Keratinocyte (primary cell): ENCODE measurements at regions not wholly inside any gene's neighbourhood (a gene's known extent, or its start where the extent isn't known, plus 50 kb on each side); places are given as distances from the start of the nearest gene placed in this dataset.

Experiments used
- DNase-seq: peaks from one replicate; pipeline ENCODE4 v3.0.0-alpha.2; 2011; ENCODE audit warnings: low read depth, missing footprints, low spot score
- FAIRE-seq: peaks from 2 replicates; lab custom pipeline; 2011; peaks lifted over from hg19 to GRCh38; lab: Jason Lieb, UNC
- H2AFZ ChIP-seq: 2 replicates; pipeline ENCODE4 v1.6.0; 2012; ENCODE audit warnings: low read length, control low read depth, inconsistent platforms; ENCODE audit not compliant: control insufficient read depth
- H3K27ac ChIP-seq: 2 replicates; pipeline ENCODE4 v1.5.1; 2011; ENCODE audit warnings: low read length; ENCODE audit not compliant: control insufficient read depth, insufficient read depth
- H3K27me3 ChIP-seq: 3 replicates; pipeline ENCODE4 v1.6.0; 2011; ENCODE audit warnings: low read length; ENCODE audit not compliant: control insufficient read depth, insufficient read depth; ENCODE audit errors: extremely low read depth
- H3K36me3 ChIP-seq, 2 experiments: 2 replicates in 1 of 2; 3 replicates in 1 of 2; pipeline ENCODE4 v1.5.1; 2011; ENCODE audit warnings: low read length in 2 of 2, mild to moderate bottlenecking in 1 of 2; ENCODE audit not compliant: control insufficient read depth in 2 of 2, insufficient read depth in 2 of 2; ENCODE audit errors: extremely low read depth in 1 of 2
- H3K4me1 ChIP-seq: 3 replicates; pipeline ENCODE4 v1.5.1; 2011; ENCODE audit warnings: low read length; ENCODE audit not compliant: control insufficient read depth, insufficient read depth; ENCODE audit errors: extremely low read depth
- H3K4me2 ChIP-seq: 3 replicates; pipeline ENCODE4 v1.6.0; 2011; ENCODE audit warnings: low read depth, low read length; ENCODE audit not compliant: control insufficient read depth, insufficient read depth; ENCODE audit errors: extremely low read depth
- H3K4me3 ChIP-seq, 3 experiments: fragments of 200-600 bp in 1 of 3; sonication (generic) in 1 of 3; 2 replicates in 2 of 3; 3 replicates in 1 of 3; pipeline ENCODE4 v1.5.1; 2011 to 2016; ENCODE audit warnings: low read length in 3 of 3, mild to moderate bottlenecking in 3 of 3, control low read depth in 2 of 3, inconsistent platforms in 1 of 3, low read depth in 1 of 3, mixed read lengths in 1 of 3, mixed run types in 1 of 3, moderate library complexity in 1 of 3; ENCODE audit not compliant: control insufficient read depth in 2 of 3, insufficient read depth in 2 of 3; ENCODE audit errors: extremely low read depth in 1 of 3
- H3K79me2 ChIP-seq: 2 replicates; pipeline ENCODE4 v1.6.0; 2012; ENCODE audit warnings: low read length; ENCODE audit not compliant: control insufficient read depth, insufficient read depth
- H3K9ac ChIP-seq: 3 replicates; pipeline ENCODE4 v1.6.0; 2011; ENCODE audit warnings: low read length; ENCODE audit not compliant: control insufficient read depth, insufficient read depth; ENCODE audit errors: extremely low read depth
- H3K9me1 ChIP-seq: 3 replicates; pipeline ENCODE4 v1.6.0; 2011; ENCODE audit warnings: low read length; ENCODE audit not compliant: control insufficient read depth, insufficient read depth; ENCODE audit errors: extremely low read depth
- H3K9me3 ChIP-seq: 2 replicates; pipeline ENCODE4 v1.5.1; 2012; ENCODE audit warnings: low read depth, low read length; ENCODE audit not compliant: control insufficient read depth
- H4K20me1 ChIP-seq: 3 replicates; pipeline ENCODE4 v1.6.0; 2011; ENCODE audit warnings: low read length; ENCODE audit not compliant: control insufficient read depth, insufficient read depth; ENCODE audit errors: extremely low read depth
- CTCF ChIP-seq, 3 experiments: IDR thresholded peaks in 1 of 3; conservative IDR thresholded peaks in 1 of 3; optimal IDR thresholded peaks in 1 of 3; 2 replicates in 2 of 3; 3 replicates in 1 of 3; pipeline versions ENCODE3 to v1.5.1; 2011; ENCODE audit warnings: low read length in 3 of 3, mild to moderate bottlenecking in 3 of 3, moderate library complexity in 2 of 3, control low read depth in 1 of 3, inconsistent platforms in 1 of 3; ENCODE audit not compliant: insufficient read depth in 2 of 3; ENCODE audit errors: extremely low read depth in 1 of 3
- EZH2 ChIP-seq: IDR thresholded peaks from one replicate; pipeline ENCODE4 v1.6.1; 2012; ENCODE audit warnings: inconsistent platforms, mild to moderate bottlenecking, low read length, moderate library complexity
- dilution Hi-C: fragments of 300-500 bp; cut with MboI; formaldehyde crosslinking; loops from one replicate; pipeline ENCODE4 v1.7.0; 2020; ENCODE audit warnings: low sequenced_read_pairs; ENCODE audit not compliant: extremely low pct_ligation_motif_present

GRCh38 chr10:78699971-78700370, 368.8 kb upstream of the ZMIZ1 start:
- DNase-seq (no peak), FAIRE-seq (no peak)
- no peak for TF ChIP-seq CTCF (optimal IDR thresholded peaks at IDR 0.05 in 1 of 3, IDR thresholded peaks at IDR 0.05 in 1 of 3, conservative IDR thresholded peaks at IDR 0.05 in 1 of 3; ENCODE audit: extremely low read depth in 1 of 3, insufficient read depth in 2 of 3, low read length in 3 of 3)
- no peak for TF ChIP-seq EZH2
- Histone ChIP-seq H3K27me3 (peaks cover 3% of the 10 kb centered on the region), H3K79me2 (no peaks in the 10 kb centered on the region), H2AFZ (no peak overlapping the region), H3K9ac (no peak overlapping the region), H3K27ac (no peak overlapping the region), H3K4me2 (no peak overlapping the region), H3K4me3 (no peak overlapping the region), H3K4me1 (no peaks in the 10 kb centered on the region), H3K9me1 (no peaks in the 10 kb centered on the region), H3K9me3 (no peaks in the 10 kb centered on the region), H3K36me3 (no peaks in the 10 kb centered on the region), H4K20me1 (no peaks in the 10 kb centered on the region)
- dilution Hi-C loops, result no loop called here

DNA sequence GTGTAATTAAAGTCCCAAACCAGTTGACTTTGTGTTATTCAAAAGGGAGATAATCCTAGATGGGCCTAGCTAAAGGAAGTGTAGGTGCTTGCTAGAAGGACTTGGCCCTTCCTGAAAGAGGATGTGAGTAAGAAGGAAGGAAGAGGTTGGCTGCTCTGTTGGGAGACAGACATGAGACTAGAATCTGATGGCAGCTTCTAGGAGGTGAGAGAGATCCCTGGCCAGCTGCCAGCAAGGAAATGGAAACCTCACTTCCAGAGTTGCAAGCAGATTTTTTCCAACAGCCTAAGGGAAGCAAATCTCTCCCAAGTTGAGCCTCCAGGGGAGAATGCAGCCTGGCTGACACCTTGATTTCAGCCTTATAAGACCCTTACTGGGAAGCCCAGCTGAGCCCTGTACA, 368.4 kb upstream of the ZMIZ1 start:
- TF ChIP-seq CTCF (optimal IDR thresholded peaks at IDR 0.05 in 1 of 3, IDR thresholded peaks at IDR 0.05 in 1 of 3, conservative IDR thresholded peaks at IDR 0.05 in 1 of 3; ENCODE audit: extremely low read depth in 1 of 3, insufficient read depth in 2 of 3, low read length in 3 of 3), result no peak
- H3K4me3 ChIP-seq, result no peak overlapping the region
- H2AFZ ChIP-seq, result no peak overlapping the region
- H4K20me1 ChIP-seq, result no peaks in the 10 kb centered on the region
- H3K9ac ChIP-seq, result no peak overlapping the region
- dilution Hi-C loops, result no loop called here
- H3K9me3 ChIP-seq, result no peaks in the 10 kb centered on the region
- DNase-seq (no peak), FAIRE-seq (no peak)
- H3K79me2 ChIP-seq, result no peaks in the 10 kb centered on the region
- no peaks in the 10 kb centered on the region for H3K4me1 ChIP-seq
- no peaks in the 10 kb centered on the region for H3K36me3 ChIP-seq
- peaks cover 3% of the 10 kb centered on the region for H3K27me3 ChIP-seq
- no peak overlapping the region for H3K27ac ChIP-seq
- no peaks in the 10 kb centered on the region for H3K9me1 ChIP-seq
- H3K4me2 ChIP-seq, result no peak overlapping the region
